ENCODE measurements at regions not wholly inside any gene's neighbourhood (a gene's known extent, or its start where the extent isn't known, plus 50 kb on each side); places are given as distances from the start of the nearest gene placed in this dataset.

- TF ChIP-seq CTCF (IDR thresholded peaks at IDR 0.05) (no peak), POLR2A (IDR thresholded peaks at IDR 0.05) (no peak)
Measured at GRCh38 chr6:65896140-65896539, 189.1 kb upstream of the EYS start.
